Thymus (tissue), 11 donors: ENCODE measurements at regions not wholly inside any gene's neighbourhood (a gene's known extent, or its start where the extent isn't known, plus 50 kb on each side); places are given as distances from the start of the nearest gene placed in this dataset.

Experiments
- DNase-seq, 9 donors: peaks; one replicate each; pipeline ENCODE4 v3.0.0-alpha.2; 2013; ENCODE audit warnings: low spot score in 9 of 9, low read depth in 6 of 9, missing footprints in 1 of 9
- H3K27ac ChIP-seq, 2 donors: one replicate each; pipeline ENCODE4 v1.5.1; 2013; ENCODE audit warnings: control low read depth in 1 of 2, low read depth in 1 of 2, low read length in 1 of 2, mild to moderate bottlenecking in 1 of 2, moderate library complexity in 1 of 2
- H3K27me3 ChIP-seq, 2 donors: one replicate each; pipeline ENCODE4 v1.5.1; 2013; ENCODE audit warnings: low read length in 1 of 2; ENCODE audit not compliant: control insufficient read depth in 2 of 2, insufficient read depth in 1 of 2
- H3K36me3 ChIP-seq, 2 donors: one replicate each; pipeline ENCODE4 v1.5.1; 2013; ENCODE audit warnings: low read length in 1 of 2, mild to moderate bottlenecking in 1 of 2, moderate library complexity in 1 of 2; ENCODE audit not compliant: control insufficient read depth in 2 of 2, insufficient read depth in 2 of 2
- H3K4me1 ChIP-seq, 2 donors: one replicate each; pipeline ENCODE4 v1.5.1; 2013; ENCODE audit warnings: low read length in 2 of 2; ENCODE audit not compliant: control insufficient read depth in 2 of 2, insufficient read depth in 2 of 2
- H3K4me3 ChIP-seq, 2 donors: one replicate each; pipeline ENCODE4 v1.5.1; 2013; ENCODE audit warnings: low read length in 2 of 2, control low read depth in 1 of 2, mild to moderate bottlenecking in 1 of 2
- H3K9me3 ChIP-seq, 2 donors: one replicate each; pipeline ENCODE4 v1.5.1; 2013; ENCODE audit warnings: low read length in 1 of 2, mild to moderate bottlenecking in 1 of 2; ENCODE audit not compliant: control insufficient read depth in 2 of 2, insufficient read depth in 1 of 2
- WGBS: extraction: QIAGEN DNeasy Blood & Tissue Kit; methylation state at CpG from one replicate; pipeline ENCODE4 v1.1.7; 2013; 5-methylcytosine and 5-hydroxymethylcytosine counted together
- donor health status: healthy.

DNA sequence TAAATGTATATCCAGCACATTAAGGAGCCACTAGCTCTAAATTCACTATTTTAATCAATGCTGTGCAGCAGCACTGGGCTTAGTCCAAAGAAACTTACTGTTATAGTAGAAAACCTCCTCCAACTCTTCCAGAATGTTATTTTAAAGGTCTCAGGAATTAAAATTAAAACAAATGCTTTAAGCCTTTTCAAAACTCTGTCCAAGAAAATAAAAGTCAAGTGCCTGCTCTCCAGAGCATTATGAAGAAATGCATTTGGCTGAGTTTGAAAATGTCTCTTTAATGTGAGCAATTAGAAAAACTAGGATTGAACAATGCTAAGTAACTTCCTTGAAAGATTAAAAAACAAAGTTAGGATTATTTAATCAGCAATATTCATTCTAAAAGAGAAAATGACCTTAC, 322.4 kb upstream of the DCN start:
- no peak for DNase-seq
- H3K4me1 ChIP-seq: no peaks in the 10 kb centered on the region
- no peaks in the 10 kb centered on the region for H3K9me3 ChIP-seq
- no peak overlapping the region for H3K27ac ChIP-seq
- H3K4me3 ChIP-seq: no peak overlapping the region
- H3K36me3 ChIP-seq: no peaks in the 10 kb centered on the region
- no peaks in the 10 kb centered on the region for H3K27me3 ChIP-seq

DNA sequence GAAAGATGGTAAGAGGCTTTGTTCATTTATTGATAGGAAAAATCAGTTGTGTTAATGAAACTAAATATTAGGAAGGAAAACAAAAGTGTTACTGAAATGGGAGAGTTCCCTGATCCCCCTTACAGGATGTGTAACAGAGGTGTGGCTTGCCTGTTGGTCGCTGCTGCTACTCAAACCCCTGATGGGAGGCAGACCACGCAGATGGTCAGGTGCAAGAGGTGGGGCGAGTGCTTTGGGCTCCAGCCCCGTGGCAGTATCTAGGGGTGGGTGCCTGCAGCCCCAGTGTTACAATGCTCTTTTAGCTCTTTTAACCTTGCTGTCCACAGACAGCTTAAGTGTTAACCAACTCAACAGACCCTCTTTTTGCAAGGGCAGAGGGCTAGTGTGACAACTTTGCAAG, 319.6 kb upstream of the DCN start:
- no peaks in the 10 kb centered on the region for H3K4me1 ChIP-seq
- no peak overlapping the region for H3K4me3 ChIP-seq
- WGBS: 93% methylated on average over 4 of the region's 4 CpGs
- no peaks in the 10 kb centered on the region for H3K36me3 ChIP-seq
- H3K27me3 ChIP-seq: no peaks in the 10 kb centered on the region
- H3K27ac ChIP-seq: no peak overlapping the region
- no peak for DNase-seq
- no peaks in the 10 kb centered on the region for H3K9me3 ChIP-seq

DNA sequence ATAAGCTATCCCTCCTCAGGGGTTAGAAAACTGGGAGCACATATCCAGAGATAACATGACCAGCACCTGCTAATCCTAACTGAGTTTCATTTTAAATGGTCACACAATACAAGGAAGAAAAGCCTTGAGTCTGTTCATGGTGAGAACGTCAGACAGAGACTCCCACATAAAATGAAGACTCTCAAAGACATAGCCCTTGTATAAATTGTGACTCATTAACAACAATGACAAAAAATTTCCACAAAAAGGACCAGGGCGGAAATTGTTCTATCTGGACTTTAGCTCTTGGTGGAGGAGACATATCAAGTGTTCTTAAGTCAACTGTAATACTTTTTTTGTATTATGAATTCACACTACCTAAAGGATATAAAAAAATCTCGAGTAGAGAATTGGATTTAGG, 313.7 kb upstream of the DCN start:
- Histone ChIP-seq H3K9me3 (no peaks in the 10 kb centered on the region), H3K27ac (no peak overlapping the region), H3K4me3 (no peak overlapping the region), H3K36me3 (no peaks in the 10 kb centered on the region), H3K27me3 (no peaks in the 10 kb centered on the region), H3K4me1 (no peaks in the 10 kb centered on the region)
- WGBS: 89% methylated on average over 3 of the region's 3 CpGs
- no peak for DNase-seq

DNA sequence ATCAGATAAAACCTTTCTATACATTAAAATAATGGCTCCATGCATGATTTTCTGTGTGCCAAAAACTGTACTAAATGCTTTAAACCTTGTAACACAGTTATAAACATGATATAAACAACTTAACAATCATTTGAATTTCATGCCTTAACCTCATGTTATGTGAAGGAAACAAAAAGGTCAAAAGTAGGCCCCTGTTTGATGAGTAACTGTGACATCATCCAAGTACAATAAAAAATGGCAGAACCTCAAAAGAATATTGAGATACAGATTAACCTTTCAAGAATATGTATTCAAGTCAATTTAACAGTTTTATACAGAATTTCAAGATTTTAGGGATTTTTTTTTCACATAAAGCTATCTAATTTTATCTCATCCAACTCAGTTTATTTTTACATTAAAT, 310.7 kb upstream of the DCN start:
- Histone ChIP-seq H3K9me3 (no peaks in the 10 kb centered on the region), H3K4me1 (no peaks in the 10 kb centered on the region), H3K4me3 (no peak overlapping the region), H3K36me3 (no peaks in the 10 kb centered on the region), H3K27me3 (no peaks in the 10 kb centered on the region), H3K27ac (no peak overlapping the region)
- no peak for DNase-seq

DNA sequence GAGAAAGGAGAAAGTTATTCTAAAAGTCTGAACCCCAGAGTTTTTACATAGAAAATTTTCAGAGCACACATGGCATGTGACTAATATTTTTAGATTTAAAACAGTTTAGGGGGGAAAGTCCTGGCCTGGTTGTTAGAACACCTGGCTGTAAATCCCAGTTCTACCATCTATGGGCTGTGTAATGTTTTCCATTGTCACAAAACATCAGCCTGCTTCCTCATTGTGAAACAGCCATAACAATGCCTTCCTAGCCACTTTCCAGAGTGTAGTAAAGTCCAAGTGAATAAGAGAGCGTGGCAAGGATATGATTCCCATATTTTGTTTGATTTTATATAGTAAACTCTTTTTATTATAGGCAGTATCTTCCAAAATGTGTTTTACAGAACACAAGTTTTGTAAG, 310.0 kb upstream of the DCN start:
- WGBS: 88% methylated on average over 1 of the region's 1 CpG
- Histone ChIP-seq H3K27me3 (no peaks in the 10 kb centered on the region), H3K27ac (no peak overlapping the region), H3K4me3 (no peak overlapping the region), H3K36me3 (no peaks in the 10 kb centered on the region), H3K4me1 (no peaks in the 10 kb centered on the region), H3K9me3 (no peaks in the 10 kb centered on the region)
- DNase-seq: no peak

DNA sequence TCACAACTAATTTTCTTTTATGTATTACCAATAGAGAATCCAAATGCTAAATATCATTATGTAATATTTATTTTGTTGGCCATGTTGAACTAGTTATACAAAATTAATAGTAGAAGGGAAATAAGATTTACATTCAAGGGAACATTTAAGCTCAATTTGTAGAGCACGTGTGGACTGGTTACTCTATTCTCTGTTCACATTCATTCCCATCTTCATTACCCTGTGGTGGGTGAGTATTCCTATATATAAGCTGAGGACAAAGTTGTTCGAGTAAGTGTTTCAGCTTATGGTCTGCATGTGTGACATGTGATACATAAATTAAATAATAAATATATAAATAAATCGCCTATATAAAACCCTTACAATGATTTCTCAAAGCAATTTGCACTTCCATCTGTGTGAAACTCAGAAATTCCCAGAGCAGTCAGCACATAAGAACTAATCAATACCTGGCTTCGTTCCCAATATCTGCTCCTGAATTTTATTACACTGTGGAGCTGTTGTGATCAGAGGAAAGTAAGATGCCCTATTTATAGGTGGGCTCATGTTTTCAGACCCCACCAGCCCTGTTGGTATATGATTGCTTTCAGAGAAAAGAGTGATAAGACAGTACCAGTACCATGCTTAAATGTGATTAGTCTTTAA, 308.2 kb upstream of the DCN start:
- no peak for DNase-seq
- H3K27ac ChIP-seq: no peak overlapping the region
- H3K27me3 ChIP-seq: no peaks in the 10 kb centered on the region
- WGBS: 95% methylated on average over 4 of the region's 4 CpGs
- no peaks in the 10 kb centered on the region for H3K36me3 ChIP-seq
- H3K4me3 ChIP-seq: no peak overlapping the region
- H3K9me3 ChIP-seq: no peaks in the 10 kb centered on the region
- no peaks in the 10 kb centered on the region for H3K4me1 ChIP-seq

- Histone ChIP-seq H3K27me3 (no peaks in the 10 kb centered on the region), H3K4me1 (no peaks in the 10 kb centered on the region), H3K27ac (no peak overlapping the region), H3K9me3 (no peaks in the 10 kb centered on the region), H3K4me3 (no peak overlapping the region), H3K36me3 (no peaks in the 10 kb centered on the region)
- DNase-seq: no peak
- WGBS: 96% methylated on average over 6 of the region's 6 CpGs
These were observed 300.9 kb upstream of the DCN start for GRCh38 chr12:91483471-91483985.

DNA sequence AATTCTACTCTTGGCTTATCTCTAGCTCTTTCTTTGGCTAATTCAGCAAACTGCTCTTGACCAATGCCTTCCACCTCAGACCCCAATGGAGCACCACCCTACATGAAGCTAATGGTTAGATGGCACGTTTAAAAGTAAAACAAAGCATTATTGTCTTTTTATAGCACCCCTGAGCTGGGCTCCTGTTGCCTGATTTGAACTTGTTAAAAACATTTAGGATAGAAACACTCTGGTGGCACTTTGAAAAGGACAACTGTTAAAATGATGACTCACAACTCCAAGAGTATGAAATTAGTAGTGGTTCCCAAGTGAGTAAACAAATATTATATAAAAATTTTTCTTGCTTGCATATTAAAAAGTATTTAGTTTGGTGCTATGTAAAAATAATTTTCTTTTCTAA, 299.6 kb upstream of the DCN start:
- H3K36me3 ChIP-seq: no peaks in the 10 kb centered on the region

GRCh38 chr12:91478500-91478899, 295.9 kb upstream of the DCN start:
- Histone ChIP-seq H3K27ac (no peak overlapping the region), H3K4me3 (no peak overlapping the region), H3K27me3 (no peaks in the 10 kb centered on the region), H3K4me1 (no peaks in the 10 kb centered on the region), H3K36me3 (no peaks in the 10 kb centered on the region), H3K9me3 (no peaks in the 10 kb centered on the region)
- 90% methylated on average over 1 of the region's 1 CpG for WGBS
- DNase-seq: no peak

More for the DNA sequence above, 299.6 kb upstream of the DCN start:
- DNase-seq: no peak
- H3K4me1 ChIP-seq: no peaks in the 10 kb centered on the region
- H3K27me3 ChIP-seq: no peaks in the 10 kb centered on the region
- 96% methylated on average over 1 of the region's 1 CpG for WGBS
- no peak overlapping the region for H3K27ac ChIP-seq
- H3K4me3 ChIP-seq: no peak overlapping the region
- H3K9me3 ChIP-seq: no peaks in the 10 kb centered on the region

DNA sequence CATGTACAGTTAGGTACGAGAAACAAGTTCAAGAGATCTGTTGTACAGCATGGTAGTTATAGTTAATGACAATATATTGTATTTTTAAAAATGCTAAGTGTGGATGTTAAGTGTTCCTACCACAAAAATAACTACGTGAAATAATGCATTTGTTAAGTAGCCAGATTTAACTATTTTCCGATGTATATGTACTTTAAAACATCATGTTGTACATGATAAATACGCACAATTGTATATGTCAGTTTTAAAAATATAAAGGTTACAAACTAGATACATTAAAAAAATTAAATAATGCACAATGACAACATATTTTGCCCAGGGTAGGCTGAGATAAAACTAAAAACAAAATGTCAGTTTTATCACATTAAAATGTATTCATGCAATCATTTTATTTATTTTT, 285.1 kb upstream of the DCN start:
- 96% methylated on average over 4 of the region's 4 CpGs for WGBS
- no peak for DNase-seq
- no peaks in the 10 kb centered on the region for H3K27me3 ChIP-seq
- H3K4me1 ChIP-seq: no peaks in the 10 kb centered on the region
- H3K36me3 ChIP-seq: no peaks in the 10 kb centered on the region
- no peaks in the 10 kb centered on the region for H3K9me3 ChIP-seq
- H3K4me3 ChIP-seq: no peak overlapping the region
- no peak overlapping the region for H3K27ac ChIP-seq
